GM10266 (cell line): ENCODE measurements at regions not wholly inside any gene's neighbourhood (a gene's known extent, or its start where the extent isn't known, plus 50 kb on each side); places are given as distances from the start of the nearest gene placed in this dataset.
"Not testable (repeated sequence)": the region's sequence is repeated elsewhere in the genome, so short reads cannot be mapped to it uniquely, and the experiment has no call there.

Source experiments
- DNase-seq: peaks from one replicate; pipeline ENCODE4 v3.0.0; 2012; ENCODE audit errors: extremely low spot score
- CTCF ChIP-seq: IDR thresholded peaks from 2 replicates; pipeline ENCODE4 v1.5.1; 2012; ENCODE audit warnings: mild to moderate bottlenecking, low read depth; ENCODE audit not compliant: control insufficient read depth, insufficient read depth; ENCODE audit errors: missing control alignments

- DNase-seq = peak; percentile 18
- TF ChIP-seq CTCF = no peak
These were observed 75.2 kb downstream of the TMEM121 start for GRCh38 chr14:105601360-105602242.

DNA sequence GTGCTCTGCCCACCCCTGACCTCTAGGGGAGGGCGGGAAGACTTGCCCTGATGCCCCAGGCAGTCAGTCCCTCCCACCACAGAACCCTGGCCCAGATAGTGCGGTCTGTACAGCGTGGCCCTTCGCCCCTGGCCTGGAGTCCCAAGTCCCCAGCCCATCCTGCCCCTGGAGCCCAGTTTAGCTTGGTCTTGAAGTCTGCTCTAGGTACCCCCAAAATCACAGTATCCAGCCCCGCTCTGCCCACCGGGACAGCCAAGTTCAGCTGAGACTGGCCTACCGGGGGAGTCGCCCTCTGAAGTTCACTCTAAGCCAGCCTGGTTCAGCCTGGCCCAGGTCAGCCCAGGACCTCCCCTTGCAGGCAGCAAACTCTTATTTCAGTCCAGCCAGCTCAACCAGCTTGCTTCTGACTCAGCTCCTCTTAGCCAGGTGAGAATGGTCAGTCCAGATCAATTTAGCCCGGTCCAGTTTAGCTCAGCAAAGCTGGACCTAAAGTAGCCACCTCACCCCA lies 75.9 kb downstream of the TMEM121 start:
- no peak for TF ChIP-seq CTCF
- no peak for DNase-seq

GRCh38 chr14:105602799-105603793 lies 76.7 kb downstream of the TMEM121 start:
- no peak for TF ChIP-seq CTCF
- DNase-seq = no peak

GRCh38 chr14:105604531-105605463 lies 78.4 kb downstream of the TMEM121 start:
- not testable (repeated sequence) for DNase-seq

DNA sequence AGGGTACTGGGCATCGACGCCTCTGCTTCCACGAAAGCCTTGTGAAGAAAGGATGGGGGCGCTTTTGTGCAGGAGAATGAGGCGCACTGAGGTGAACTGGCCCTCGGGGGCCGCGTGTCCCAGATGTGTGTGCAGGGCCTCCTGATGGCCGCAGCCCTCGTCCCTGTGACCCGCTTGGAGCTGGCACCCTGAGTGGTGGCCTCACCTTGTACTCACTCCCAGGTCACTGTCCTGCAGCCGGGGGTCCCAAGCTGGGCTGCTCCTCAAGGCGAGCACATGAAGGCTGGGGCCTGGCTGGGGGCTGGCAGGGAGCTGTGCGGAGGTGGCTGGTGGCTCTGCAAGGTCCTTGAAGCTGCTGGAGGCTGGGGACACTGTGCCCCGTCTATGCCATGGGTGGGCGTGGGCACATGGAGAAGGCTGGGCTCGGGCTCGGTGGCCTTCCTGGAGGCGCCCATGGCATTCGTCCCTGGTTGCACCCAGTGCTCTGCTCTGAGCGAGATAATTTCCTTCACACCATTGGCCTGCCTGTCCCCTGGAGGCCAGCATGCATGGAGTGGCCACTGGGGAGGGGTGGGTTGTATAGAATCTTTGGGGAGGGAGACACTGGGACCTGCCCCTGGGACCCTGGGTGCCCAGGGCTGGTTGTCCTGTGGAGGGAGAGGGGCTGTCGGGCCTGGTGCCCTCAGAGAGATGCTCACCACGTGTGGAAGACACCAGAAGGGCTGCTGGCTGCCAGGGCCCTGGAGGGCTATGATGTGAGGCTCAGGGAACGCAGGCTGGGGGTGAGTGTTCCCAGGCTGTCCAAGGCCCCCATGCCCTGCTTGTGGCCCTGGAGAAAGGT lies 79.3 kb downstream of the TMEM121 start:
- no peak for TF ChIP-seq CTCF
- no peak for DNase-seq

- DNase-seq = not testable (repeated sequence)
These were observed 80.1 kb downstream of the TMEM121 start for GRCh38 chr14:105606305-105606975.

GRCh38 chr14:105607025-105607424 lies 80.6 kb downstream of the TMEM121 start:
- DNase-seq = not testable (repeated sequence)

- DNase-seq = not testable (repeated sequence)
These were observed 88.6 kb downstream of the TMEM121 start for GRCh38 chr14:105614987-105615386.

DNA sequence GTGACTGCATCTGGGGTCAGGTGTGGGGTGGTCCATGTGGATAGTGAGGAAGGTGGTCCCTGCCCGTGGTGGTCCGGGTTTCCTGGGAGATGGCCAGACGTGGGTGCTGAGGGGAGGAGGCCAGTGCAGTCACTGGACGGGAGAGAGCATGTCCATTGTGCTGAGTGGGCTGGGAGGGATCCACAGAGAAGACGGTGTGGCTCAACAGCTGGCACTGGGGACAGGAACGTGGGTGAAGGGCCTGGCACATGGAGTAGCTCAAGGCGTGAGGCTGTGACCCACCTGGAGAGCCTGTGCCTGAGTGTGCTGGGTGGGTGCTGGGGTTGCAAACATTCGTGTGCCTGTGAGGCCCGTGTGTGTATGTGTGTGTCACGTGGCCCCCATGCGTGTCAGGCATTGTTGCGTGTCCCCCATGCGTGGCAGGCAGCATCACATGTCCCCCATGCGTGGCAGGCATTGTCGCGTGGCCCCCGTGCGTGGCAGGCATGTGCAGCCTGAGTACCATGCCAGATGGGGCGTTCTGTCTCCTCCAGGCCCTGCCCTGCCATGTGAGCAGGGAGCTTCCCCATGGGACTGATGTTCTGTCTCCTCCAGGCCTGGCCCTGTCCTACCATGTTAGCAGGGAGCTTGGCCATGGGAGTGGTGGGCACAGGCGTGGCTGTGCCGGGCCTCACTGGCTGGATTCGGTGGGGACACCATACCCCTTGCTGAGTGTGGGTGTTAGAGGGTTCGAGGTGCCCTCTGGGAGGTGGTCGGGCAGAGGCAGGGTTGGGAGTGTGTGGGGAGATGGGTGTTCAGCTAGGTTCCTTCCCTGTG lies 89.8 kb downstream of the TMEM121 start:
- not testable (repeated sequence) for DNase-seq
